ENCODE measurements at regions not wholly inside any gene's neighbourhood (a gene's known extent, or its start where the extent isn't known, plus 50 kb on each side); places are given as distances from the start of the nearest gene placed in this dataset.

GRCh38 chr16:73329358-73330286 lies 281.7 kb upstream of the ZFHX3 start:
- DNase-seq: no peak

DNA sequence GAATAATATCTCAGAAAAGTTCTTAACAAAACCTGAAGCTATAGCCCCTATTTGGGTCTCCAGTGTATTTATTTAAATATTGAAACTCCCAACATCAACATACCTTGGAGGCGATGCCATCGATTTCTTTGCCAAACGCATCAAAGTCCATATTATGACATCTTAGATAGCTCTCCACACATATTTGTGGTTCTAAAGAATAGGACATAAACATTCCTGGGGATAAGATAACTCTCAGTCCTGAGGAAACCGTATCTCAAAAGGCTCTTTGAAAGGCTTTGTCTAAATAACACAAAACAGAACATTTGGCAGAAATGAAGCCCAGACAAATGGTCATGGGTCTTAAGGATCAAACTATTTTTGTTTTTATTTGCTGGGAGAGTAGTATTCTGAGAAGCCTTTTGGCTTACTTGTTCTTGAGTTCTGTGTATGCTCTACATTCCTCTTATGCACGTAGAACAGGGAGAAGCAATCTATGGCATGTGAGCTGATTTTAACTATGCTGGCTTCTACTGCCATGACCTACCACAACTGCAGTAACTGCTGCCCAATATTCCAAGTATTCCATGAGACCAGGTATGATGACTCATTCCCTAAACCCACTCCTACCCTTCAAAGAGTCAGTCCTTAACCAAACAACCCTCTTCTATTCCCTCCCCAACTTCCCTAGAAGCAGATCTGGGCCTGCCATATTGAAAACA lies 279.0 kb upstream of the ZFHX3 start:
- no peak for DNase-seq

GRCh38 chr16:73326221-73326620 lies 278.3 kb upstream of the ZFHX3 start:
- no peak for DNase-seq

DNA sequence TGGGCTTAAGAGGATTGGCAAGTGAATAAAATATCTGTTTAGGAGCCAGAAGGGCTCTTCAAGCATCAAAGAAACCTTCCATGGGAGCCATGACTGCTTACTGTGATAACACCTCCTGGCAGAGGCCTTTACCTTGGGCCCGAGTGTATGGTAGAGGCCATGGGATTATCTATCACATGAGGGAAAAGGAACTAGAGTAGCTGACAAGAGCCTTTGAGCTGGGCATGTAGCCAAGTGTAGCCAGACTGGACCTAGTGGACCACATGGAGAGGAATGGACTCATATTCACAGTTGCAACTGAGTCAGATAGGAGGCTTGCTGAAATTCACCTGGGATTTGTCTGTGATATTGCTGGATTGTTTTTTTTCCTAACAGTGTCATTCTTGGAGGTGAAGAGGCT lies 276.0 kb upstream of the ZFHX3 start:
- DNase-seq: no peak

GRCh38 chr16:73322856-73323255 lies 274.9 kb upstream of the ZFHX3 start:
- DNase-seq: no peak

GRCh38 chr16:73321853-73322252 lies 273.9 kb upstream of the ZFHX3 start:
- no peak for DNase-seq

- no peak for DNase-seq
Measured at GRCh38 chr16:73319737-73320136, 271.8 kb upstream of the ZFHX3 start.

DNA sequence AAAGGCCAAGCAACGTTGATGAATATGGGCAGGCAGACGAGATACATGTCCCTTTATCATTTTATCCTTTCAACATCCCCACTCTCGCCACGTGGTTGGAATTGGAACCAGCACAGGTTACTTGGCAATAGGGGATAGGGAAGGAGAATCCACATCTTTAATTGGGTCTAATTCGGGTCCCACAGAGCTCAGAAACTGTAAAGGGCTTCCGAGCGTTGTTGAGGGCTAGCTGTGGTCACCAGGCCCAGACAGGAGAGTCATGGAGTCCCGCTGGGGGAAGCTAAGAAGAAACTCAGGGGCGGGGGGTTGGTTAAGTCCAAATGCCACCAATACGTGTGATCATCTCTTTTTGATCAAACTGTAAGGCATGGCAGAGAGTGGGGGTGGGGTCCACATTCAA lies 271.3 kb upstream of the ZFHX3 start:
- no peak for DNase-seq

- DNase-seq: no peak
Measured at GRCh38 chr16:73317321-73317857, 269.5 kb upstream of the ZFHX3 start.

GRCh38 chr16:73315645-73316044 lies 267.7 kb upstream of the ZFHX3 start:
- no peak for DNase-seq

- DNase-seq: no peak
Measured at GRCh38 chr16:73313950-73314349, 266.0 kb upstream of the ZFHX3 start.

DNA sequence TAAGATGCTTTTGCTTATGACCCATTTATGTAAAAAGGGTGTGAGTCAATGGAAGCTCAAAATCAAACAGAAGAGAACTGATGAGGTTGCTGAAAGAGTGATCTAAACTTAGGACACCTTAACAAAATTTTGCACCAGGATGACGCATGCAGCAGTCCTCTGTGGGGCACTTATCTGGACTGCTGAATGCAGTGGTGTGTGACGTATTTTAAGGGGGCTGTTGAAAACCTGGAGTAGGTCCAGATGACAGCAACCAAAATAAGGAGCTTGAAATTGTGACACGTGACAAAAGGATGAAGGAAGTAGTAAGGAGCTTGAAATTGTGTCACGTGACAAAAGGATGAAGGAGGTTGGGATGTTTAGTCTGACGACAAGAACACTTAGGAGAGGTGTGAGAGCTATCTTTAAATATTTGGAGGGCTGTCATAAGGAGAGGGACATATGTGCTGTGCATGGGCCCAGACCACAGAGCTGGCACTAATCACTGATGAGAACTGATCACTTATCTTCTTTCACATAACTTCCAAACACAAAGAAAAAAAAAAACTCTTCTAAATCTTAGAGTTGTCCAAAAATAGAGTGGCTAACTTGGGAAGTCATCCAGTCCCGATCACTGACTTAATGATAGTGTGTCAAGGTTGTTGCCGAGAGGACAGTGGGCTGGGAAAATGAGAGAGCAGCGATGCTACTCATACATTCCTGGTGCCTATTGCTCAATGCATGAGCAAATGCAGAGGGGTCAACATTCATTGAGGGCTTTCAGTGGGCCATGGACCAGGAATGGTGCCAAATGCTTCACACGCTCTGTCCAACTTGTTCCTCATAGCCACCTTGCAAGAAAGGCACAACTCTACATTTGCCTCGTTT lies 264.2 kb upstream of the ZFHX3 start:
- no peak for DNase-seq

- DNase-seq: no peak
Measured at GRCh38 chr16:73308771-73309170, 260.8 kb upstream of the ZFHX3 start.

DNA sequence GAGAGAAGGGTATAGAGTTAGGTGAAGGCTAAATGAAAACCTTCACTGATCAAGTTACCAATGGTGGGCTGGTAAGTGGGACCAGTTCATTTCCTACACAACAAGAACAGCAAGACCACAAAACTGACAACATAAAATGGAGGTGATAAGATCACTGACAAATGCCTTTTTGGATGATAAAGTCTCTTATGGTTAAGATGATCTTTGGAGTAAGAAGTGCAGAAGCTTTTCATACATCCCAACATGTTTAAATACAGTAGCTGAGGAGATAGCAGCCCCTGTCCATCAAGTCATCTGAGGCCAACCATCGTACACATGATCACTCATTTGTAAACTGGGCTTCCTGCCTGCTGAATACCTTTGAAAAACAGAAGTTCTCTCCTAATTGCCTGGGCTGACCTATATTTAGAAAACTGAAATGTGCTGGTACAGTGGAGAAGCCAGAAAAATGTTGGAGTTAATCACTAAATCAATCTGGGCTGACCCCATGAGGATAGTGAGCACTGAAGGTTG lies 259.0 kb upstream of the ZFHX3 start:
- no peak for DNase-seq

DNA sequence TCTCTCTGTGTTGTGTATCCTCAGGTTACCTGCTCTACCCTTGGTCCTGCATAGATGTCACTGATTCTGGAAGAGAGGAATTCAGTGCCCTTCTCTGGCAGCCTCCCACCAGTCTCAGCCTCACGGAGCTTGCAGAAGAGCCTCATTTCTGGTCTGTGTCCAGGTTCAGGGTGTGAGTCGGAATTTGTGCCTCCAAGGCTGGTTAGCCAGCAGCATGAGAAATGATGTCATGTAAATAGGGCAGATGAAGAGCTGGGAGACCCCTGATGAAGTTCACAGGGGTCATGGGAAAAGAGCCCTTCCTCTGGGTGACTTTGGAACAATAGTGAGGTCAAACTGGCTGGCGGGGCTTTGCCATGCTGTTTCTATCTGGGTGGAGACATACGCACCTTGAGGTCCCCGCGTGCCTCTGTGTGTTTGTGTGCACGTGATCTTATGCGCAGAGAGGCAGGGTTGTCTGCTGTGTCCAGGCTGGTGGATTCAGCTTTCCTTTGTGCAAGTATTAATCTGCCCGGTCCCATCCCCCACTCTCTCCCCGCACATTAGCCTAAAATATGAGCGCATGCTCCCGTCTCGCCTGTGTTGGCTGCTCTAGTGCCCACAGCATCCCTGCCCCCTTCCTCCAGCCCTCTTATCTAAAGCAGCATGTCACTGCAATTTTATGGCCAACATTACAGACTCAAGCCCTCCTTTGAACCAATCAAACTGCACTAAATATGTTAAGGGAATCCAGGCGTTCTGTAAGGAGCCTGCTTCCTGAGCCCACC lies 256.3 kb upstream of the ZFHX3 start:
- DNase-seq: no peak

- no peak for DNase-seq
Measured at GRCh38 chr16:73302942-73303341, 255.0 kb upstream of the ZFHX3 start.

- no peak for DNase-seq
Measured at GRCh38 chr16:73301984-73302383, 254.1 kb upstream of the ZFHX3 start.

DNA sequence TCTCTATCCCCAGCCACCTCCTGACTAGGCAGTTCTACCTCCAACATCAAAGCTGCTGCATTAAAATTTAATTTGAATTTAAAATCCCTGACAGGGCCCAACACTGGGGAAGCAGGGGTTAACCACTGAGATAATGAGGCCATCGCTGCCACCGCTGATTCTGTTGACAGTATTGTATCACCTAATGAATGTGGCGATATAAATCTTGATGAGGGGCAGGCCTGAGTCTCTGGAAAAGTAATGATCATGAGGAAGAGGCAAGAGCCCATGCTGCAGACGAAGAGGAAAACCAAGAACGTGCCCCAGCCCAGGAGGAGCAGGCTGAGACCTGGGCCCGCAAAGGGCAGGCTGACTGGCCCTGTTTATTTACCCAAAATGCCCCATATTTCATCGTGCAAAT lies 251.4 kb upstream of the ZFHX3 start:
- DNase-seq: no peak

DNA sequence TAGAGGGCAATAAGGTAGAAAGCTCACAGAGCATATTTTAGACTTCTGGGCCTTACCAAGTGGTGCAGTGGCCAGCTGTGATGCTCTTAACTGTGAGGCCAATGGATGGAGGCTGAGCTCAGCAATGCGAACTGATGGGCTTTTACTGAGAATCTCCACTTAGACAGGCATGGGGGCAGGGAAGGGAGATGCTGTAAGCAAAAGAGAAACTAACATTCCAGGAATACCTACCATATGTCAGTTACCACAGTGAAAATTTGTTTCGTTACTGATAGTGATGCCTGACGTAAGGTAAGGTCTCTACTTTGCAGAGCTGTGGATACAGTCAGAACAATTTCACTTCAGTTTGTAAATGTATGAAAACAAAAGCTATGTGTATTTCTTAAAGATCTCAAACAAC lies 250.6 kb upstream of the ZFHX3 start:
- no peak for DNase-seq

DNA sequence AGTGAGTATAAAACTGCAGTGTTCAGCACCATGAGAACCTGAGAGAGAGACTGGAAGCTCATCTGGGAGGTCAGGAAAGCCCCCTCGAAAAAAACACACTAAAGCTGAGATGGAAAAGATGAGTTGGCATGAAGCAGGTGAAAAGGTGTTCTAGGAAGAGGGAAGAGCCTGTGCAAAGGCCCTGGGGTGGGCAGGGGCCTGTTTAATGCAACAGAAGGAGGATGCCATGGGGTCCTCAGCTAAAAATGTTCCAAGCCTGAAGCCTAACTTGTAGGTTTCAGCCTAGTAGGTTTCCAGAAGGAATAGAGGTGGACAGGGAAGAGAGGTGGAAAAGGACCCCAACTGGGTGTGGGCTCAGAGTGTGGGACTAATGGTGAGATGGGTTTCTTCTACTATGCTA lies 242.3 kb upstream of the ZFHX3 start:
- DNase-seq: no peak

- no peak for DNase-seq
Measured at GRCh38 chr16:73289232-73289631, 241.3 kb upstream of the ZFHX3 start.

DNA sequence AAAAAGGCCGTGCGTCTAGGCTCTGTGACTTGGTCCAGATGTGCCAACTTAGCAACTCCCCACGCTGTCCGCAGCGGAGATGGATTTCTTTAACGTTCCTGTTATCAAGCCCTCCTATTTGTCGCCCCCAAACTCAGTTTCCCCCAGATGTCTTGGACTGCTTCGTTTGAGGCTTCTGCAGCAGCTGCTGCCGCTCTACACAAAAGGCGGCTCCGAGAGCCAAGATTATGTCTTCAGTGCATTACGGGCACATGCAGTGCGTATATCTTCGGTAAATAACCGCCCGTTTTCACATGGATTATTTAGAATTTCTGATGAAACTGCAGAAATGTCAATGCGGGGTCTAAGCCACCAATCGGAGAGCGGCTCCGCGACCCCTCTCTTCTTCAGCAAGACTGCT lies 240.6 kb upstream of the ZFHX3 start:
- DNase-seq: no peak
